IgD-negative memory B cell (primary cell): ENCODE measurements at regions not wholly inside any gene's neighbourhood (a gene's known extent, or its start where the extent isn't known, plus 50 kb on each side); places are given as distances from the start of the nearest gene placed in this dataset.

Source experiments
- H3K27ac Mint-ChIP-seq, 3 donors: one replicate each; pipeline ENCODE4 v1.8.0; 2020 to 2022; ENCODE audit warnings: mild to moderate bottlenecking in 3 of 3, mixed read lengths in 3 of 3, moderate library complexity in 1 of 3
- H3K27me3 Mint-ChIP-seq: one replicate; pipeline ENCODE4 v1.8.0; 2021; ENCODE audit warnings: mixed read lengths
- H3K36me3 Mint-ChIP-seq: one replicate; pipeline ENCODE4 v1.8.0; 2020; ENCODE audit warnings: mild to moderate bottlenecking, mixed read lengths
- H3K4me1 Mint-ChIP-seq, 3 donors: one replicate each; pipeline ENCODE4 v1.8.0; 2020 to 2022; ENCODE audit warnings: mixed read lengths in 3 of 3, mild to moderate bottlenecking in 1 of 3
- H3K4me3 Mint-ChIP-seq, 4 donors: one replicate each; pipeline ENCODE4 v1.8.0; 2020 to 2022; ENCODE audit warnings: mild to moderate bottlenecking in 4 of 4, mixed read lengths in 4 of 4, moderate library complexity in 3 of 4
- H3K9me3 Mint-ChIP-seq, 3 donors: one replicate each; pipeline ENCODE4 v1.8.0; 2020 to 2021; ENCODE audit warnings: mixed read lengths in 3 of 3, mild to moderate bottlenecking in 1 of 3

DNA sequence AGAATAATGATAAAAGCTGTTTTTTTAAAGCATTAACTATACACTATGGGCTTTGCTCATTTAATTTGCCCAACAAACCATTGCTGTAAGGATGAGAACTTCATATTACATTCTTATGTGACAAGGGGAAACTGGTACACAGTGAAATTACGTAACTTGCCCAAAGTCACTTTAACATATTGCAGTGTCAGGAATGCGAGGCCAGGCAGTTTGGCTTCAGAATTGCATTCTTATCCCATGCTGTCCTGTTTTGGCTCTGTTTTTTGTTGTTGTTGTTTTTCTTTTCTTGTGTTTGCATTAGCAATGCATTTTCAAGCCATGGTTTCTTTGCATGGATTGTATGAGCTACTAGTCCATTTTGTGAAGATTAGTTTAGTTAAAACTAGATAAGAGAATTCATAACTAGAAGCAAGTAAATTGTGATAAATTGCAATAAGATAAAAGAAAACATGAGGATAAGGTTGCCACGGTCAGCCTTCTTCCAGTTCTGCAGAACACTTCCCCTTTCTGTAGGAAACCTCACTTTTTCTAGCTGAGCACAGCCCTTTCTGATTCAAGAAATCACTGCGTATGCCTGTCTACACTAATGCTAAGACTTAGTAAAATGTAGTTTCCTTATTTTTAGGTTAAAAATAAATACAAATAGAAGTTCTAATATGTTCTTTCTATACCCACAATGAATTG is 221.3 kb upstream of the KCNJ16 start:
- Mint-ChIP-seq H3K4me1 (peaks cover 0 to 2% (median 0%) of the 10 kb centered on the region in 3 donors), H3K4me3 (no peak overlapping the region), H3K36me3 (peaks cover 2% of the 10 kb centered on the region), H3K9me3 (peaks cover 8 to 16% (median 15%) of the 10 kb centered on the region in 3 donors), H3K27ac (no peak overlapping the region), H3K27me3 (no peaks in the 10 kb centered on the region)

GRCh38 chr17:69854225-69854780 is 220.7 kb upstream of the KCNJ16 start:
- Mint-ChIP-seq H3K36me3 (peaks cover 2% of the 10 kb centered on the region), H3K4me3 (no peak overlapping the region), H3K27me3 (no peaks in the 10 kb centered on the region), H3K9me3 (peaks cover 9 to 18% (median 16%) of the 10 kb centered on the region in 3 donors), H3K4me1 (peaks cover 0 to 2% (median 0%) of the 10 kb centered on the region in 3 donors), H3K27ac (no peak overlapping the region)

GRCh38 chr17:69856946-69857345 is 218.1 kb upstream of the KCNJ16 start:
- H3K9me3 Mint-ChIP-seq: peaks cover 7 to 11% (median 8%) of the 10 kb centered on the region in 3 donors
- no peaks in the 10 kb centered on the region for H3K27me3 Mint-ChIP-seq
- peaks cover 2% of the 10 kb centered on the region for H3K36me3 Mint-ChIP-seq
- H3K4me1 Mint-ChIP-seq: peaks cover 0 to 2% (median 0%) of the 10 kb centered on the region in 3 donors
- H3K4me3 Mint-ChIP-seq: no peak overlapping the region
- H3K27ac Mint-ChIP-seq: no peak overlapping the region

DNA sequence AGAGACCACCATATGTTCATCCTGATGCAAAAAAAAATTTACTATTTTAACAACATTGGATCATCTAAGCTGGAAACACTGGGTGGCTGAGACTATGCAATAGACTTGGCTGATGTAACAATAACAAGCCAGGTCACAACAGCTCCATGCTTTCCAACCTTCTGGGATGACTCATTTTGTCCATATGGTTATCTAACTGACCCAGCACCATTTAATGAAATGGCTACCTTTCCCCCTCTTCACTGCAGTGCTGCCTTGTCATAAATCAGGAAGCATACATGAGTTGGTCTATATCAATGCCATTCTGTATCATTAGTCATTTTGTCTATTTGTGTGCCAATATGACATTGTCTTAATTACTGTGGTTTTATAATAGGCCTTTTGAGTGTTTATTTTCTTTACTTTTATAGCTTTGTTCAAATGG is 217.6 kb upstream of the KCNJ16 start:
- H3K27ac Mint-ChIP-seq: no peak overlapping the region
- no peaks in the 10 kb centered on the region for H3K27me3 Mint-ChIP-seq
- peaks cover 0 to 2% (median 0%) of the 10 kb centered on the region in 3 donors for H3K4me1 Mint-ChIP-seq
- no peak overlapping the region for H3K4me3 Mint-ChIP-seq
- H3K9me3 Mint-ChIP-seq: peaks cover 7 to 11% (median 8%) of the 10 kb centered on the region in 3 donors
- peaks cover 2% of the 10 kb centered on the region for H3K36me3 Mint-ChIP-seq

DNA sequence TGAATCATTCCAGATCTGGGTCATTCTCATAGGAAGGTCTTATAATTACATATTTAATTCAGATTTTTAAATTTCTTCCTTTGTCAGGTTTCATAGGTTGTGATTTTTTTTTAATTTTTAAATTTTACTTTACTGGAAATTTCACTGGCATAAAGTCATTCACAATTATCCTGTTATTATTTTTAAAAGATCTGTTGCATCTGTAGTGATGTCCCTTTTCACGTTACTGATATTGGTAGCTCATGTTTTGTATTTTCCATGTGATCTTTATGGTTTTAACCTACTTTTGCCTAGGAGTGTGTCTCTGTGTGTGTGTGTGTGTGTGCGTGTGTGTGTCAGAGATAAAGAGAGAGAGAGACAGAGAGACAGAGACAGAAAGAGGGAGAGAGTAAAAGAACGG is 216.6 kb upstream of the KCNJ16 start:
- no peaks in the 10 kb centered on the region for H3K27me3 Mint-ChIP-seq
- peaks cover 2% of the 10 kb centered on the region for H3K36me3 Mint-ChIP-seq
- H3K9me3 Mint-ChIP-seq: peaks cover 7 to 11% (median 8%) of the 10 kb centered on the region in 3 donors
- H3K4me1 Mint-ChIP-seq: peaks cover 0 to 2% (median 0%) of the 10 kb centered on the region in 3 donors
- H3K4me3 Mint-ChIP-seq: no peak overlapping the region
- H3K27ac Mint-ChIP-seq: no peak overlapping the region

DNA sequence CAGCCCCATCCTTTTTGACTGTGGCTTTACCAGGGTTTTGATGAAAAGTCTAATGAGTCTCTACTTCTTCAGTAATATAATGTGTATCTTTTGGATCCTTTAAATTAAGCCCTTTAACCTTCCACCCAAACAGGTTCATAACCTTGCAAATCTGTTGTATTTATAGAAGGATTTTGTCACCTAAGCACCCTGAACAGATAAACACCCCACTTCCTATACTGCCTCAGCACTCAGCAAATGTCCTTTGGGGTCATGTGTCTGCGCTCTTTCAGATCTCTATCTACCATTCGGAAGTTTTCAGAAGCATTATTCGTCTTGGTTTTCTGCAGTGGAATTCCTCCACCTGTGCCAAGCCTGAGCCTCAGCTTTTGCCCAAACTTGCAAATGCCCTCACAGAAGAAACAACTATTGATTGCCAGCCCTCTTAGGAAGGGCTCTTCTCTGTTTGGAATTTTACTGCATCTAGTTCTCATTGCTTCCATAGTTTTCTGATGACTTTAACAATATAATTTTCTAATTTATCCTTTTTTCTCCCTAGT is 214.8 kb upstream of the KCNJ16 start:
- H3K9me3 Mint-ChIP-seq: peaks cover 7 to 11% (median 8%) of the 10 kb centered on the region in 3 donors
- peaks cover 2% of the 10 kb centered on the region for H3K36me3 Mint-ChIP-seq
- H3K4me3 Mint-ChIP-seq: no peak overlapping the region
- no peaks in the 10 kb centered on the region for H3K27me3 Mint-ChIP-seq
- H3K4me1 Mint-ChIP-seq: peaks cover 0 to 2% (median 0%) of the 10 kb centered on the region in 3 donors
- no peak overlapping the region for H3K27ac Mint-ChIP-seq

DNA sequence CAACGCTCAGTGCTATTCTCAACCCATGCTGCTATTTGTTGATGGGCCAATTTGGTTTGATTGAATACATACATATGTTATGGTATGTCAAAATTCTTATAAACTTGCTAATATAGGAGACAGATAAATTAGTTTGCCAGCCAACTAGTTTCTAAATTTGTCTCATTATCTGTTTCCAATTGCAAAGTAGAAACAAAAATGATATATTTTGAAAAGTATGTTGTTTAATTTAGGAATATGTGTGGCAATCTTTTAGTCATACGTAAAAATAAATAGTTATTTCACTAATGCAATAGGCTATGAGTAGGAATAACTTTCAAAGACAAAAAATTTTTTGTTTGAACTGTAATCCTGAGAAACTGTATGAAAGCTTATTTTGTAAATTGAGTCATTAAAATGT is 210.6 kb upstream of the KCNJ16 start:
- H3K4me1 Mint-ChIP-seq: no peaks in the 10 kb centered on the region
- no peaks in the 10 kb centered on the region for H3K27me3 Mint-ChIP-seq
- no peak overlapping the region for H3K27ac Mint-ChIP-seq
- no peaks in the 10 kb centered on the region for H3K36me3 Mint-ChIP-seq
- no peak overlapping the region for H3K4me3 Mint-ChIP-seq
- H3K9me3 Mint-ChIP-seq: peaks cover 0 to 1% (median 0%) of the 10 kb centered on the region in 3 donors

DNA sequence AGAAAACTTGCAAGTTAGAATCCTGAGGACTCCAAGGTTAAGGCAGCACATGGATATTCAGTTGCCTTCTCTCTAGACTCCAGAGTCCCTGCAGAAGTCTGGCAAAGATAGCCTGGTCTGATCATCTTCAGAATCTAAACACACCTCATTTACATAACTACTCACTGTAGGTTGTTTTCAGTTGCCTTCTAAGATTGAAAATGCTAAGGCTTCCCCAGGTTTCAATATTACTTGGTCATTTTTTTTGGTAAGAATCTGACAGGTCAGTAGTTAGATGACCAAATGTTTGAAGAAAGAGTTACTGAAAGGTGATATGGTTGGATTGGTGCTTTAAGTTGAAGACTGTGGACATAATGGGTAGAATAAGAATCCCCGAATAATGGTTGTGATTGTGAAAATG is 205.4 kb upstream of the KCNJ16 start:
- peaks cover 1 to 3% (median 2%) of the 10 kb centered on the region in 3 donors for H3K9me3 Mint-ChIP-seq
- no peaks in the 10 kb centered on the region for H3K4me1 Mint-ChIP-seq
- H3K36me3 Mint-ChIP-seq: no peaks in the 10 kb centered on the region
- H3K4me3 Mint-ChIP-seq: no peak overlapping the region
- H3K27me3 Mint-ChIP-seq: no peaks in the 10 kb centered on the region
- no peak overlapping the region for H3K27ac Mint-ChIP-seq

DNA sequence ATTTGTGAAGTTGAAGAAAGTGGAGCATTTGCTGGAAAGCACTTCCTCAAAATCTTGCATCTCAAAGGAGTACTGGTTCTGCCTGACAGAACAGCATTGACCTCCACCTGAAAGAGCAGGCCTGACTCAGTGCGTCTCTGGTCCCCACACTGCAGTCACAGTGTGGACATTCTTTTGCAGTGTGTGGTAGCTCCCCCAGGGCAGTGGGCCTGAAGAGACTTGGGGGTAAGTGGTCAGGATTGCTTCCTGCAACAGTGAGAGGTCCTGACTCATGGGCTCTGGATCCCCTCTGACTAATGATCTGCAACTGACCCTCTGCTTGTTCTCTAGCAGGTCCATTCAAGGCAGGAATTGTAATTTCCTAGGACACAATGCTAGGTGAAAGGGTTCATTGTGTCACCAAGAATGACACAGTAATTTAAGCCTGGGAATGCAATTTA is 204.9 kb upstream of the KCNJ16 start:
- H3K4me3 Mint-ChIP-seq: no peak overlapping the region

DNA sequence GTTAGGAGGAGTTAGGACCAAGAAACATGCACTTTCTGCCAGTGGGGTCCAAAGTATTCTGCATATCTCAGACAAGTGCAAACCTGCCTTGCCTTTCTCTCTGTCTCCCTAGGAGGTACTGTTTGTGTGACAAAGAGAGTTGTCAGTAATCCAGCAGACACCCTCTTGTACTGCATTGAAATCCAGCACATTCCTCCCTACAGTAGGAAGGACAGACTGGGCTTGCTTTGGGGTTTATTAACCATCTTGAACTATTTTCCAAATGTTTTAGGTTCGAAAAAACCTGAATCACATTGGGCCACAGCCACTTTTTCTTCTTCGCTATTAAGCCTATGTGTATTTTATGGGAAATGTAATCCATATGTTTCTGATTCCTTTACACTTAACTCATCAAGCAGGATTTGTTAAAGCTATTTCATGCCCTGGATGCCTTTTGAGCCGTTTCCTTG is 204.2 kb upstream of the KCNJ16 start:
- H3K4me3 Mint-ChIP-seq: no peak overlapping the region
- no peaks in the 10 kb centered on the region for H3K4me1 Mint-ChIP-seq
- H3K27ac Mint-ChIP-seq: no peak overlapping the region
- no peaks in the 10 kb centered on the region for H3K36me3 Mint-ChIP-seq
- no peaks in the 10 kb centered on the region for H3K27me3 Mint-ChIP-seq
- H3K9me3 Mint-ChIP-seq: peaks cover 1 to 4% (median 2%) of the 10 kb centered on the region in 3 donors

More for the DNA sequence above, 204.9 kb upstream of the KCNJ16 start:
- H3K36me3 Mint-ChIP-seq: no peaks in the 10 kb centered on the region
- H3K4me1 Mint-ChIP-seq: no peaks in the 10 kb centered on the region
- peaks cover 1 to 4% (median 2%) of the 10 kb centered on the region in 3 donors for H3K9me3 Mint-ChIP-seq
- no peaks in the 10 kb centered on the region for H3K27me3 Mint-ChIP-seq
- no peak overlapping the region for H3K27ac Mint-ChIP-seq

DNA sequence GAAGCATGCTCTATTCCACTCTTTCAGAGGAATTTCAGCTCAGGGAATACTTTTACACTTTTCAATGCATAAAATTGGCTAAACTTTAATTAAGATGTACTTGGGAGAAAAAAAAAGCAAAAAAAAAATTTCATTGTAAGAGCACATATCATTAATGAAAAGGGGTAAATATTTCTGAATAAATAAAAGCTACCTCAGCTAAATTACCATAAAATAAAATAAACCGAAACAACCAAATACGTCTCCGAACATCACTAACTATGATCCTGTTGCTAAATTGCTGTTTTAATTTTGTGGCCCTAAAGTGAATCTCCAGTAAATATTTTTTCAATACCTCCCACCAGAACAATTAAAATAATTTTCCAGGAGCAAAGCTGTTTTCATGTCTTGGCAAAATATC is 203.7 kb upstream of the KCNJ16 start:
- Mint-ChIP-seq H3K4me1 (no peaks in the 10 kb centered on the region), H3K4me3 (no peak overlapping the region), H3K27ac (no peak overlapping the region), H3K27me3 (no peaks in the 10 kb centered on the region), H3K9me3 (peaks cover 1 to 4% (median 2%) of the 10 kb centered on the region in 3 donors), H3K36me3 (no peaks in the 10 kb centered on the region)

DNA sequence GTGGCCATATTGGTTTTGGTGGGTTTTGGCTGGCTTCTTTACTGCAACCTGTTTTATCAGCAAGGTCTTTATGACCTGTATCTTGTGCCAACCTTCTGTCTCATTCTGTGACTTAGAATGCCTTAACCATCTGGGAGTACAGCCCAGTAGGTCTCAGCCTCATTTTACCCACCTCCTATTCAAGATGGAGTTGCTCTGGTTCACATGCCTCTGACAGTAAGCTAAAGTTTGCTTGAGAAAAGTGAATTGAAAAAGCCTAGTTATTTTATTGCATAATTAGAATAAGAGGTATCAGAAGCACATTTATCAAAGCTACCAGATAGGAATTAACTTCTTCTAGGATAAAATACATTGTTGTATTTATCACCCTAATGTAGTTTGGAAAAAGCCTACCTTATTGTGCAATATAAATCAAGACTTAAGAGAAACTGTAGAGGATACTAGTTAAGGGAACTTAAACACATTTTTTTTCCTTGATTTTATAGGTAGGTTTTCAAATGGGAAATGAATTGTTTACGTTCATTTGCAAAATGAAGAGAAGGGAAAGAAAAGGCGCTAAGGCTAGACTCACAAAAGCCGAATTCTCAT is 202.3 kb upstream of the KCNJ16 start:
- no peak overlapping the region for H3K4me3 Mint-ChIP-seq
- H3K4me1 Mint-ChIP-seq: no peaks in the 10 kb centered on the region
- H3K27ac Mint-ChIP-seq: no peak overlapping the region
- peaks cover 1 to 5% (median 4%) of the 10 kb centered on the region in 3 donors for H3K9me3 Mint-ChIP-seq
- no peaks in the 10 kb centered on the region for H3K36me3 Mint-ChIP-seq
- no peaks in the 10 kb centered on the region for H3K27me3 Mint-ChIP-seq

GRCh38 chr17:69874175-69874670 is 200.8 kb upstream of the KCNJ16 start:
- H3K4me3 Mint-ChIP-seq: no peak overlapping the region
- peaks cover 1 to 9% (median 5%) of the 10 kb centered on the region in 3 donors for H3K9me3 Mint-ChIP-seq
- no peaks in the 10 kb centered on the region for H3K27me3 Mint-ChIP-seq
- H3K36me3 Mint-ChIP-seq: no peaks in the 10 kb centered on the region
- no peaks in the 10 kb centered on the region for H3K4me1 Mint-ChIP-seq
- H3K27ac Mint-ChIP-seq: no peak overlapping the region

- no peaks in the 10 kb centered on the region for H3K4me1 Mint-ChIP-seq
- no peak overlapping the region for H3K4me3 Mint-ChIP-seq
- no peak overlapping the region for H3K27ac Mint-ChIP-seq
- no peaks in the 10 kb centered on the region for H3K36me3 Mint-ChIP-seq
- H3K27me3 Mint-ChIP-seq: no peaks in the 10 kb centered on the region
- H3K9me3 Mint-ChIP-seq: peaks cover 1 to 9% (median 5%) of the 10 kb centered on the region in 3 donors
Measured at GRCh38 chr17:69876757-69877156, 198.3 kb upstream of the KCNJ16 start.

DNA sequence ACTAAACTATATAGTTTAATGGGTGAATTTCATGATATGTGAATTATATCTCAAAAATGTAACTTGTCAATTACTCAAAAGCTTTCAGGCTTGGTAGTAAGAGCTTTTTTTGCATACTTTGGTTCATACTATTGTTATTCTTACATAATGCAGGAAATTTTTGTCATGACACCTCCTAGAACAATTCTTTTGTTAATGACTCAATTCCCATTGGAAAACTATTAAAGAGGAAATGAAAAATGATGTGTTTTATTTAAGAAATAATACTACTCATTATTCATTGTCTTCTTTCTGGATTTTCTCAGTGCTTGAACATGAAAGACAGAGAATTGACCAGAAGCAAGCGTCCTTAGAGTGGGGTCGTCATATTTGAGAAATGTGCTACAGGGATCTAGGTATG is 196.4 kb upstream of the KCNJ16 start:
- no peaks in the 10 kb centered on the region for H3K36me3 Mint-ChIP-seq
- peaks cover 1 to 9% (median 3%) of the 10 kb centered on the region in 3 donors for H3K9me3 Mint-ChIP-seq
- no peak overlapping the region for H3K27ac Mint-ChIP-seq

More for the DNA sequence above, 196.4 kb upstream of the KCNJ16 start:
- no peaks in the 10 kb centered on the region for H3K4me1 Mint-ChIP-seq
- no peaks in the 10 kb centered on the region for H3K27me3 Mint-ChIP-seq
- no peak overlapping the region for H3K4me3 Mint-ChIP-seq
